DMS153 treated with DMSO at 0.1 percent for 48 hours (cell line): ENCODE measurements at regions not wholly inside any gene's neighbourhood (a gene's known extent, or its start where the extent isn't known, plus 50 kb on each side); places are given as distances from the start of the nearest gene placed in this dataset.

Experiments used
- DNase-seq: peaks from one replicate; lab custom pipeline; 2025; ENCODE audit not compliant: unreplicated experiment; lab: John Stamatoyannopoulos, UW

- no peak for DNase-seq
These were observed 839.6 kb downstream of the TSN start for GRCh38 chr2:122595065-122595464.

- no peak for DNase-seq
These were observed 841.1 kb downstream of the TSN start for GRCh38 chr2:122596598-122596997.

- DNase-seq, result no peak
These were observed 843.3 kb downstream of the TSN start for GRCh38 chr2:122598784-122599183.

- no peak for DNase-seq
These were observed 855.6 kb downstream of the TSN start for GRCh38 chr2:122610948-122611609.

- DNase-seq, result no peak
These were observed 867.5 kb downstream of the TSN start for GRCh38 chr2:122622934-122623333.

- DNase-seq, result no peak
These were observed 871.9 kb downstream of the TSN start for GRCh38 chr2:122627388-122627787.

- no peak for DNase-seq
These were observed 878.8 kb downstream of the TSN start for GRCh38 chr2:122634256-122634655.

- no peak for DNase-seq
These were observed 879.5 kb downstream of the TSN start for GRCh38 chr2:122634920-122635319.

GRCh38 chr2:122635686-122636085 lies 880.2 kb downstream of the TSN start:
- no peak for DNase-seq

GRCh38 chr2:122636097-122636496 lies 880.6 kb downstream of the TSN start:
- no peak for DNase-seq

- DNase-seq, result no peak
These were observed 883.7 kb downstream of the TSN start for GRCh38 chr2:122639176-122639575.

GRCh38 chr2:122639711-122640110 lies 884.3 kb downstream of the TSN start:
- no peak for DNase-seq

GRCh38 chr2:122643725-122644329 lies 888.4 kb downstream of the TSN start:
- DNase-seq, result peak; percentile 98

GRCh38 chr2:122651236-122651635 lies 895.8 kb downstream of the TSN start:
- DNase-seq, result no peak

GRCh38 chr2:122651780-122652179 lies 896.3 kb downstream of the TSN start:
- no peak for DNase-seq

- no peak for DNase-seq
These were observed 897.2 kb downstream of the TSN start for GRCh38 chr2:122652670-122653069.

GRCh38 chr2:122656403-122656802 lies 901.0 kb downstream of the TSN start:
- DNase-seq, result no peak

- DNase-seq, result no peak
These were observed 905.6 kb downstream of the TSN start for GRCh38 chr2:122660786-122661634.

GRCh38 chr2:122663620-122664019 lies 908.2 kb downstream of the TSN start:
- DNase-seq, result no peak

GRCh38 chr2:122669627-122670026 lies 914.2 kb downstream of the TSN start:
- DNase-seq, result no peak

- DNase-seq, result peak; percentile 64
These were observed 915.4 kb downstream of the TSN start for GRCh38 chr2:122670897-122671296.

GRCh38 chr2:122680662-122681061 lies 925.2 kb downstream of the TSN start:
- no peak for DNase-seq
